A673 (cell line): ENCODE measurements at regions not wholly inside any gene's neighbourhood (a gene's known extent, or its start where the extent isn't known, plus 50 kb on each side); places are given as distances from the start of the nearest gene placed in this dataset.

ENCODE experiments used
- BruUV-seq: library from RNA; stranded (reverse); fragments of 400-500 nt; replicated peaks from 2 replicates; lab custom pipeline; 2021; lab: Mats Ljungman, UMichigan
- CTCF ChIA-PET: fragments of 300-600 bp; sonication (Branson Sonifier 250); formaldehyde crosslinking; loops from one replicate; lab custom pipeline; 2022; ENCODE audit warnings: antibody characterized with exemption; lab: Charles Lee
- POLR2A ChIA-PET: fragments of 300-600 bp; sonication (Branson Sonifier 250); formaldehyde crosslinking; loops from one replicate; lab custom pipeline; 2022; ENCODE audit warnings: antibody characterized with exemption; ENCODE audit not compliant: low non-redundant PET; lab: Charles Lee
- DNase-seq: peaks from one replicate; pipeline ENCODE4 v3.0.0-alpha.2; 2015; ENCODE audit warnings: low spot score
- H3K27ac ChIP-seq: fragments of 200-600 bp; sonication (generic); 2 replicates; pipeline ENCODE4 v1.5.1; 2016; ENCODE audit warnings: mixed run types, low read depth, mild to moderate bottlenecking, mixed read lengths, antibody characterized with exemption, low read length; ENCODE audit not compliant: poor library complexity, severe bottlenecking
- H3K27me3 ChIP-seq: fragments of 200-600 bp; sonication (generic); replicated peaks from 2 replicates; pipeline ENCODE4 v1.6.1; 2017; ENCODE audit warnings: mixed run types, low read depth, mild to moderate bottlenecking, mixed read lengths, antibody characterized with exemption, low read length; ENCODE audit not compliant: insufficient read depth, poor library complexity
- H3K36me3 ChIP-seq: fragments of 200-600 bp; sonication (generic); 2 replicates; pipeline ENCODE4 v1.6.1; 2016; ENCODE audit warnings: mixed run types, mild to moderate bottlenecking, mixed read lengths, antibody characterized with exemption, low read length; ENCODE audit not compliant: insufficient read depth, poor library complexity, severe bottlenecking
- H3K4me1 ChIP-seq: fragments of 200-600 bp; sonication (generic); 2 replicates; pipeline ENCODE4 v1.6.1; 2017; ENCODE audit warnings: mixed run types, mild to moderate bottlenecking, mixed read lengths, antibody characterized with exemption, low read length; ENCODE audit not compliant: insufficient read depth, poor library complexity, severe bottlenecking
- H3K4me3 ChIP-seq: fragments of 200-600 bp; sonication (generic); 2 replicates; pipeline ENCODE4 v1.5.1; 2016; ENCODE audit warnings: low read depth, mixed run types, mild to moderate bottlenecking, mixed read lengths, low read length; ENCODE audit not compliant: poor library complexity, severe bottlenecking
- H3K9me3 ChIP-seq: fragments of 200-600 bp; sonication (generic); 2 replicates; pipeline ENCODE4 v1.6.1; 2016; ENCODE audit warnings: mixed run types, low read depth, mild to moderate bottlenecking, mixed read lengths, antibody characterized with exemption, low read length; ENCODE audit not compliant: poor library complexity, severe bottlenecking
- CTCF ChIP-seq: fragments of 300-800, 200-600 bp; sonication (generic); conservative IDR thresholded peaks from 2 replicates; pipeline ENCODE4 v1.5.1; 2017; ENCODE audit warnings: low read depth, mild to moderate bottlenecking, antibody characterized with exemption, low read length, moderate library complexity, mixed read lengths
- EZH2 ChIP-seq: fragments of 200-600 bp; sonication (generic); IDR thresholded peaks from 2 replicates; pipeline ENCODE4 v1.6.1; 2017; ENCODE audit warnings: borderline replicate concordance, low read depth, mild to moderate bottlenecking, mixed read lengths, antibody characterized with exemption, low read length; ENCODE audit not compliant: poor library complexity, severe bottlenecking
- intact Hi-C: fragments of 100-400 bp; cut with micrococcal nuclease; formaldehyde crosslinking; loops from one replicate; pipeline ENCODE4 v1.10.0; 2022; ENCODE audit not compliant: unreplicated experiment

DNA sequence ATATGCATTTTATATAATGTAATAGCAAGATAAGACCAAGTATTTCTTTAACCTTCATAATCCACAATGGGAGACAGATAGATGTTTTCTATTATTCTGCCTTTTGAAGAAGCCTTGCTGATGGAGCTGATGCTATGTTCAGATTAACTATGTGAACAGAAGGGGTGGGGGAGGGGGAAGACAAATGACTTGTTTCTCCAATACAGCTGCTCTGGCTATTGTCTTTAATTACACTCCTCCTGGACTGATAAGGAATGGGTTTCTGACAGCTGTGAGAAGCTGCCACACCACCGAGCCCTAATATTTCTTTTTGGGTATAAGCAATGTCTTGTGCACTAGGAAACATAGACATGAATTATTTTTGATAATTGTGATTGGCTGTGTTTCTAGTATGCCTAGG, 62.0 kb downstream of the CAVIN4 start:
- ChIA-PET POLR2A (no interaction called here), CTCF (no interaction called here)
- TF ChIP-seq CTCF (no peak), EZH2 (no peak)
- no peak overlapping the region for H3K4me3 ChIP-seq
- intact Hi-C loops, result no loop called here
- H3K27me3 ChIP-seq, result peaks cover 28% of the 10 kb centered on the region
- H3K27ac ChIP-seq, result no peak overlapping the region
- no peaks in the 10 kb centered on the region for H3K9me3 ChIP-seq
- no peak for DNase-seq
- BruUV-seq, result no TSS peak
- H3K4me1 ChIP-seq, result no peaks in the 10 kb centered on the region
- H3K36me3 ChIP-seq, result no peaks in the 10 kb centered on the region

- H3K27me3 ChIP-seq, result peaks cover 28% of the 10 kb centered on the region
- H3K9me3 ChIP-seq, result no peaks in the 10 kb centered on the region
- H3K27ac ChIP-seq, result no peak overlapping the region
- ChIA-PET POLR2A (no interaction called here), CTCF (interaction anchor here (0.6 kb wide), 1 partner anchor 1814 kb away, joined by 3 read pairs; no protein-coding TSS in a partner anchor)
- H3K4me3 ChIP-seq, result no peak overlapping the region
- H3K36me3 ChIP-seq, result no peaks in the 10 kb centered on the region
- no peaks in the 10 kb centered on the region for H3K4me1 ChIP-seq
- no peak for DNase-seq
- no peak for TF ChIP-seq EZH2
- no peak for TF ChIP-seq CTCF
- no TSS peak for BruUV-seq
- intact Hi-C loops, result no loop called here
Observed at GRCh38 chr9:100640447-100641050, 62.7 kb downstream of the CAVIN4 start.

GRCh38 chr9:100641166-100641565, 63.3 kb downstream of the CAVIN4 start:
- TF ChIP-seq EZH2, result no peak
- no peak for TF ChIP-seq CTCF
- BruUV-seq, result no TSS peak
- no peak for DNase-seq
- CTCF ChIA-PET, result interaction anchor here (0.6 kb wide), 1 partner anchor 1815 kb away, joined by 3 read pairs; no protein-coding TSS in a partner anchor
- intact Hi-C loops, result no loop called here
- Histone ChIP-seq H3K4me1 (no peaks in the 10 kb centered on the region), H3K27me3 (peaks cover 28% of the 10 kb centered on the region), H3K4me3 (no peak overlapping the region), H3K9me3 (no peaks in the 10 kb centered on the region), H3K36me3 (no peaks in the 10 kb centered on the region), H3K27ac (no peak overlapping the region)
- POLR2A ChIA-PET, result no interaction called here
